ENCODE measurements at regions not wholly inside any gene's neighbourhood (a gene's known extent, or its start where the extent isn't known, plus 50 kb on each side); places are given as distances from the start of the nearest gene placed in this dataset.
A peak's percentile ranks its signal among the peaks of the same experiment; 100 is the strongest.

DNA sequence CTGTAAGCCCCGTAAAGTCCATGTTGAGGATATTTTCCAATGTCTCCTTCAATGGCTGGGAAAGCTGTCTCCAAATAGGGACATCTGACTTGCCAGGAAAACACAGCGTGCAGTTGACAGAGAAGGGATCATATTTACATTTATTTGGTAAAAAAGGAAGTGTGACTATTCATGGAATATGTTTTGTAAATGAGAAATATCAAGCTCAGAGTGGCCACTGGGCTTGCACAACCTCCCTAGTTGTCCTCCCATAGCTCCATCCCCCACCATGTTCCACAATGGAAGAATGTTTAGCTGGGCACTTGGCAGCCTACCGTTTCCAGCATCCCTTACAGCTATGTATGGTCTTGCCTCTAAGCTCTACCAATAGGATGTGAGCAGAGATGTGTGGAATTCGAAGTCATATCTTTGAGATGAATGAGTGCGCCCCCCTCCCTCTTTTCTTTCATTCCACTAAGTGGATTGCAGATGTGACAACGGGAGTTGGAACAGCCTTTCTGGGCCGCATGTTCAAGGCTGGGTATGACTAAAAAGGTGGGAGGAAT lies 306.6 kb upstream of the ZMIZ1 start:
- Mint-ChIP-seq H3K4me3 (ENCODE audit: unreplicated experiment) (no peak overlapping the region), H3K9me3 (ENCODE audit: low read depth) (no peaks in the 10 kb centered on the region), H3K4me1 (ENCODE audit: low read depth) (peaks cover 19% of the 10 kb centered on the region), H3K36me3 (ENCODE audit: low read depth) (no peaks in the 10 kb centered on the region), H3K27me3 (ENCODE audit: low read depth) (no peaks in the 10 kb centered on the region), H3K27ac (ENCODE audit: unreplicated experiment) (no peak overlapping the region)
- TF ChIP-seq CTCF (IDR thresholded peaks at IDR 0.05), result no peak
- no peak for DNase-seq (ENCODE audit: low spot score)

DNA sequence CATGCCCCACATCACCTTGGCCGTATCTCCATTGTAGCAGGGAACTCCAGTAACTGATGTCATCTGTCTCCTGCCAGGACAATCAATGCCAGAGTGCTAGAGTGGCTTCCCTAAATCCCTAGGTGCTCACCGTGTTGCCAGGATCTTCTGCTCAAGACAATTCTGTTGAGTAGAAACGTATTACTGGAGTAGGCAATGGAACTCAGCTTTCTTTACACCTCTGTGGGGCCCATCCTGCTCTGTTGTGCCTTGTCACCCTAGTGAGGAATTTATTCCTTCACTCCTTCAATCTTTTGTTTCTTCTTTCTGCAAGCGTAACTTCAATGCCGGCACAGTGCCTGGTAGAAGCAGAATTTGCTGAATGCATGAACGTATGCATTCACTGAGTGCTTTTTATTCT lies 305.5 kb upstream of the ZMIZ1 start:
- Mint-ChIP-seq H3K27me3 (ENCODE audit: low read depth) (no peaks in the 10 kb centered on the region), H3K9me3 (ENCODE audit: low read depth) (no peaks in the 10 kb centered on the region), H3K36me3 (ENCODE audit: low read depth) (no peaks in the 10 kb centered on the region), H3K27ac (ENCODE audit: unreplicated experiment) (no peak overlapping the region), H3K4me3 (ENCODE audit: unreplicated experiment) (no peak overlapping the region), H3K4me1 (ENCODE audit: low read depth) (peaks cover 17% of the 10 kb centered on the region)
- TF ChIP-seq CTCF (IDR thresholded peaks at IDR 0.05), result no peak
- no peak for DNase-seq (ENCODE audit: low spot score)

DNA sequence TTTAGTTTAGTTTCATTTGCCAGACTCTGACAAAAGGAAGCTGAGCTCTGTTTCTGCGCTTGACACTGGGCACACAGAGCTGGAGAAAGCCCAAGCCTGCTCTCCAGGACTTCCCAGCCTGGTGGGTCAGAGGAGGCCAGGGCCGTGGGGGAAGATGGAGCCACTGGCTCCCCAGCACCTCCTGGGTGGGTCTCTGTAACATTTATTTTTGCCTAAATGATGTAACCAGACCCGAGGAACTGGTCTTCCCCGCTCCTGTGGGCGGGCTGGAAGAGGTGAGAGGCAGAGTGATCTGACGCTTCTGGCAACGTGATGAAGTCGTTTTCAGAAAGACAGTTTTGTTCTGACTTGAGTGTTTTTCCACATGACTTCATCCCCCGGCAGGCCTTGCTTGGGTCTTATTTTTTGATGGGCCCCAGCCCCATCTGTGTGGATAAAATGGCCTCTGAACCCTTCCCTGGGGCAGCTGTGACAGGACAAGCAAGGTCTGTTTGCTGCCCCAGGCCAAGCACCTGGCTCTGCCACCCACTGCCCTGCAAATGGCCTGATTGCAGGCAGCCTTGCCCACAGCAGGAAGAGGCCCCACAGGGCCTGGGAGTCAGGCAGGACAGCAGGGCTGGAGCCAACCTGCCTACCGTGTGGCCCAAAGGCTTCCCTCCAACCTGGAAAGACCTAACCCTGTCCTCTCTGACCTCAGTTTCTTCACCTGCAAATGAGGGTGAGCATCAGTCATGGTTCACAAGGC lies 304.9 kb upstream of the ZMIZ1 start:
- no peak for DNase-seq (ENCODE audit: low spot score)
- no peak overlapping the region for H3K4me3 Mint-ChIP-seq (ENCODE audit: unreplicated experiment)
- TF ChIP-seq CTCF (IDR thresholded peaks at IDR 0.05), result no peak
- H3K4me1 Mint-ChIP-seq (ENCODE audit: low read depth), result peaks cover 23% of the 10 kb centered on the region
- H3K27ac Mint-ChIP-seq (ENCODE audit: unreplicated experiment), result peak overlapping the region; percentile 61
- H3K27me3 Mint-ChIP-seq (ENCODE audit: low read depth), result no peaks in the 10 kb centered on the region
- no peaks in the 10 kb centered on the region for H3K36me3 Mint-ChIP-seq (ENCODE audit: low read depth)
- H3K9me3 Mint-ChIP-seq (ENCODE audit: low read depth), result no peaks in the 10 kb centered on the region

DNA sequence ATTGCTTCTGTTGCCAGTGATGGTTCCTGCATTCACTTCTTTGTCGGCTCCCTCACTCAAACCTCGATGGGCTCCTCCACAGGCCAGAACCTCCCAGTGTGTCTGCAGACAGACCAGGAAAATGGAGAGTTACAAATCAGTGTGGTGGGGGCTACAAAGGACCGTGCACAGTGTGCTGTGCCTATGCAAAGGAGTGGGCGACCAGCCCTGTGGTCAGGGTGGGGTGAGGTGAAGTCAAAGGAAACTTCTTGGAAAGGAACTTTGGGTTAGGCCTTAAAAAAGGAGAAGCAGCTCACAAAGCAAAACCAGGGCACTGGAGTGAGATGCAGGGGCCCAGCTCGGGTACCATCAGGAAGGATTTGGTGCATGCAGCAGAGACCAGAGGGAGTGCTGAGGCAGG lies 304.3 kb upstream of the ZMIZ1 start:
- H3K4me1 Mint-ChIP-seq (ENCODE audit: low read depth), result peaks cover 29% of the 10 kb centered on the region
- H3K27ac Mint-ChIP-seq (ENCODE audit: unreplicated experiment), result no peak overlapping the region
- TF ChIP-seq CTCF (IDR thresholded peaks at IDR 0.05), result no peak
- DNase-seq (ENCODE audit: low spot score), result no peak
- no peaks in the 10 kb centered on the region for H3K36me3 Mint-ChIP-seq (ENCODE audit: low read depth)
- no peaks in the 10 kb centered on the region for H3K27me3 Mint-ChIP-seq (ENCODE audit: low read depth)
- no peaks in the 10 kb centered on the region for H3K9me3 Mint-ChIP-seq (ENCODE audit: low read depth)
- no peak overlapping the region for H3K4me3 Mint-ChIP-seq (ENCODE audit: unreplicated experiment)

GRCh38 chr10:78764846-78765430 lies 303.8 kb upstream of the ZMIZ1 start:
- DNase-seq (ENCODE audit: low spot score), result no peak
- Mint-ChIP-seq H3K4me1 (ENCODE audit: low read depth) (peaks cover 34% of the 10 kb centered on the region), H3K27me3 (ENCODE audit: low read depth) (no peaks in the 10 kb centered on the region), H3K4me3 (ENCODE audit: unreplicated experiment) (no peak overlapping the region), H3K36me3 (ENCODE audit: low read depth) (no peaks in the 10 kb centered on the region), H3K9me3 (ENCODE audit: low read depth) (no peaks in the 10 kb centered on the region), H3K27ac (ENCODE audit: unreplicated experiment) (no peak overlapping the region)
- no peak for TF ChIP-seq CTCF (IDR thresholded peaks at IDR 0.05)
